Heart right ventricle (tissue), 16 donors: ENCODE measurements at regions not wholly inside any gene's neighbourhood (a gene's known extent, or its start where the extent isn't known, plus 50 kb on each side); places are given as distances from the start of the nearest gene placed in this dataset.
A peak's percentile ranks its signal among the peaks of the same experiment; 100 is the strongest.

Experiments
- ATAC-seq, 8 donors: fragments of 200-7000 bp; cut with Tn5 transposase; one replicate each; pipeline ENCODE4 v1.9.1; 2020; ENCODE audit warnings: mild to moderate bottlenecking in 8 of 8, moderate library complexity in 8 of 8, moderate number of reproducible peaks in 1 of 8
- DNase-seq, 2 donors: peaks; one replicate each; pipeline ENCODE4 v3.0.0-alpha.2; 2020
- H3K27ac ChIP-seq, 10 donors: fragments of 200-600 bp; sonication (generic) in 2 of 10; one replicate each; pipeline versions ENCODE4 v1.5.0 to v1.8.0; 2020 to 2022; ENCODE audit warnings: mild to moderate bottlenecking in 3 of 10
- H3K27me3 ChIP-seq, 7 donors: fragments of 200-600 bp; one replicate each; pipeline ENCODE4 v1.8.0; 2021 to 2022; ENCODE audit warnings: mild to moderate bottlenecking in 2 of 7
- H3K36me3 ChIP-seq, 9 donors: fragments of 200-600 bp; sonication (generic) in 1 of 9; one replicate each; pipeline versions ENCODE4 v1.5.0 to v1.8.0; 2020 to 2022; ENCODE audit warnings: mild to moderate bottlenecking in 2 of 9
- H3K4me1 ChIP-seq, 9 donors: fragments of 200-600 bp; sonication (generic) in 1 of 9; one replicate each; pipeline versions ENCODE4 v1.5.0 to v1.8.0; 2020 to 2022; ENCODE audit warnings: mild to moderate bottlenecking in 4 of 9
- H3K4me3 ChIP-seq, 10 donors: fragments of 200-600 bp; sonication (generic) in 2 of 10; one replicate each; pipeline versions ENCODE4 v1.5.0 to v1.8.0; 2020 to 2022; ENCODE audit warnings: mild to moderate bottlenecking in 7 of 10, moderate library complexity in 2 of 10
- H3K9me3 ChIP-seq, 11 donors: fragments of 200-600 bp in 10 of 11; sonication (generic) in 2 of 11; one replicate each; pipeline versions ENCODE4 v1.5.0 to v1.8.0; 2013 to 2022; ENCODE audit warnings: mild to moderate bottlenecking in 2 of 11, control low read depth in 1 of 11, moderate library complexity in 1 of 11
- WGBS, 2 donors: extraction: QIAGEN DNeasy Blood & Tissue Kit; methylation state at CpG; one replicate each; pipeline ENCODE4 v1.1.7; 2013; ENCODE audit warnings: inconsistent platforms in 1 of 2; 5-methylcytosine and 5-hydroxymethylcytosine counted together
- intact Hi-C, 10 donors: fragments of 100-400 bp; cut with DNase I; formaldehyde crosslinking; loops; one replicate each; pipeline versions ENCODE4 v1.11.1 to v1.14.2; 2022
- TF ChIP-seq, protein P1 (sequence below), 9 donors: fragments of 200-600 bp; sonication (generic) in 2 of 9; IDR thresholded peaks; one replicate each; pipeline versions ENCODE4 v1.5.0 to v1.8.0; 2021 to 2022; ENCODE audit warnings: antibody characterized with exemption in 9 of 9, mild to moderate bottlenecking in 5 of 9, moderate library complexity in 1 of 9
- donor health status: Arrhythmogenic right ventricular cardiomyopathy.
- donor health status: ischemic (EF 13 %, LVEDD 7.1; RV severe dilation, severe dysfunction).
- donor health status: healthy with polysubstance abuse.
- donor health status: DM: no; HTN: yes; CAD: no.
- donor health status: DM: no; HTN: no; CAD: no.
- donor health status: ischemic (EF 25% LVEDD 6.9; RV normal size, moderate dysfunction).
- donor health status: ischemic (EF 25% LVEDD 5.7; RV mildly dilated, moderate dysfunction).
- donor health status: healthy.
- donor health status: DM: yes; HTN: yes; CAD: no.
- donor health status: Ischemic cardiomyopathy.
- donor health status: ischemic (EF 35%, LVEDD 5.7; RV mildly dilated, moderate dysfunction).
- donor health status: nonischemic (EF 11% LVEDD 7.7; RV severe dilation, severe dysfunction).
- donor health status: DM: yes; HTN: yes; CAD: no.
- donor health status: PGD.
- donor health status: ischemic (EF 29% LVEDD 5.4; RV normal size, mild dysfunction).
- donor health status: nonischemic (EF 23%, LVEDD 6.1; RV moderate dilation, normal function).

DNA sequence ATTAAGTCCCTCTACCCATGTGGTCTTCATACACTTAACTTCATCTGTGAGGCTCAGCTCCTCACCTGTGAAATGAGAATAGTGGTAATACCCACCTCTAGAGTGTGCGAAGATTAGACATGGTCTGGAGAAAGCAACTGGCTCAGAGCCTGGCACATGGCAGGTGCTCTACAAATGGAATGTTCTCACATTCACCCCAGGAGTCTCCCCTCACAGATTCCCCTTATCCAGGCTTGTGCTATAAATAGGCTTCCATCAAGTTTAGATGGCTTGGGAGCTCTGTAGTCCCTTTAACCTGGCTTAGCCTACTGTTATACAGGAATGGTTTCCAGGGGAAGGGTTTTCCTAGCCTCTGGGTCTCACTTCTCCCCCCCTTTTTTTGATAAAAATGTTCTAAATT, 455.9 kb downstream of the RNF144A start:
- no peak for DNase-seq
- no peaks in the 10 kb centered on the region for H3K36me3 ChIP-seq
- intact Hi-C loops: no loop called here
- peaks cover 0 to 5% (median 0%) of the 10 kb centered on the region in 9 donors for H3K4me1 ChIP-seq
- H3K4me3 ChIP-seq: no peak overlapping the region
- 61 to 74% methylated on average over 1 of the region's 1 CpG for WGBS, 2 donors
- H3K27me3 ChIP-seq: no peaks in the 10 kb centered on the region
- peaks cover 0 to 11% (median 8%) of the 10 kb centered on the region in 11 donors for H3K9me3 ChIP-seq
- TF ChIP-seq, protein P1, sequence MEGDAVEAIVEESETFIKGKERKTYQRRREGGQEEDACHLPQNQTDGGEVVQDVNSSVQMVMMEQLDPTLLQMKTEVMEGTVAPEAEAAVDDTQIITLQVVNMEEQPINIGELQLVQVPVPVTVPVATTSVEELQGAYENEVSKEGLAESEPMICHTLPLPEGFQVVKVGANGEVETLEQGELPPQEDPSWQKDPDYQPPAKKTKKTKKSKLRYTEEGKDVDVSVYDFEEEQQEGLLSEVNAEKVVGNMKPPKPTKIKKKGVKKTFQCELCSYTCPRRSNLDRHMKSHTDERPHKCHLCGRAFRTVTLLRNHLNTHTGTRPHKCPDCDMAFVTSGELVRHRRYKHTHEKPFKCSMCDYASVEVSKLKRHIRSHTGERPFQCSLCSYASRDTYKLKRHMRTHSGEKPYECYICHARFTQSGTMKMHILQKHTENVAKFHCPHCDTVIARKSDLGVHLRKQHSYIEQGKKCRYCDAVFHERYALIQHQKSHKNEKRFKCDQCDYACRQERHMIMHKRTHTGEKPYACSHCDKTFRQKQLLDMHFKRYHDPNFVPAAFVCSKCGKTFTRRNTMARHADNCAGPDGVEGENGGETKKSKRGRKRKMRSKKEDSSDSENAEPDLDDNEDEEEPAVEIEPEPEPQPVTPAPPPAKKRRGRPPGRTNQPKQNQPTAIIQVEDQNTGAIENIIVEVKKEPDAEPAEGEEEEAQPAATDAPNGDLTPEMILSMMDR (IDR thresholded peaks at IDR 0.05): no peak
- no peak overlapping the region for H3K27ac ChIP-seq
- ATAC-seq: no peak

DNA sequence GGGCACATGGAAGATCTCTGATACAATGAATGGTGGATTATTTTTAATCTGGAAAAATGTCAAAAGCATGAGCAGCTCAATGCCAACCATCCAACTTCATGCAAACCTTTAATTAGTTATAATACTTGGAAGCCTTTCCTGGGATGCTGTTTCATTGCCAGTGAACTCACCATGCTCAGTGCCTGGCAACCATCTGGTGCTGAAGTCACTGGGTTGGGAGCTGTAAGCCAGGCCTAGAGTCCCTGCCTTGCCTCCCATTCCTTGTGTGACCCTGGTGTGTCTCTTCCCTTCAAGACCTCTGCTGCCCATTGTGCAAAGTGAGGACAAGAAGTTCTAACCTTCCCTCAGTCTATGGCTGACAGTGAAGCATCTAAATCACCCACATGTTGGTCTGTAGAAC, 458.7 kb downstream of the RNF144A start:
- ATAC-seq (no peak), DNase-seq (no peak)
- no peak overlapping the region for H3K27ac ChIP-seq
- no peaks in the 10 kb centered on the region for H3K36me3 ChIP-seq
- no peak overlapping the region for H3K4me3 ChIP-seq
- peaks cover 0 to 9% (median 0%) of the 10 kb centered on the region in 9 donors for H3K4me1 ChIP-seq
- no peaks in the 10 kb centered on the region for H3K9me3 ChIP-seq
- peaks cover 0 to 5% (median 0%) of the 10 kb centered on the region in 7 donors for H3K27me3 ChIP-seq
- intact Hi-C loops: no loop called here
- TF ChIP-seq, protein P1 (IDR thresholded peaks at IDR 0.05): no peak

DNA sequence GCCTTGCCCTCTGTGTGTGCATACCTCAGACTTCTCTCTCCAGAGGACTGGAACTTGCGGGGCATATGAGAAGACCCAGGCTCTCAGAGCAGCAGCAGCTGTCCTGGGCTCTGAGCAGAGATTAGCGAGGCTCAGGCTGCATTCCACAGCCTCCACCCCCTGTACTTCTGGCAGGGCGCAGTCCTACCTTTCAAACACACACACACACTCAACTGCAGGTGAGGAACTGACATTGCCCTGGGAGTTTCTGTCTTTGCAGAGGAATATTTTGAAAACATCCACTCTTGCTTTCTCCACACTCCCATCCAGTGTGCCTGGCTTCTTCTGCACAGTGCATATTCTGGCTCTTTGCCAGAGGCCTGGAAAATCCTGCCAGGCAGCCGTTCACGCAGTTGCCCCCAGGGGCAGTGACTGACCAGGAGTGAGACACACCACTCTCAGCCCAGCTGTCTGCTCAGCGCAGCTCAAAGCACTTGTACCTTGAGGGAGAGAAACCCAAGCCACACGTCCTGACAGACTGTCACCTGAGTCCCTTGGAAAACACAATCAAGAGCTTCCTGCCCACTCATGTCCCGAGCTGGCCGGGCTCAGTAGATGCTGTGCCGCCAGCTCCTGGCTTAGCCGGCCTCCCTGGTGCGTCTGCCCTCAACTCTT, 460.8 kb downstream of the RNF144A start:
- H3K4me3 ChIP-seq: no peak overlapping the region
- no peaks in the 10 kb centered on the region for H3K9me3 ChIP-seq
- no peaks in the 10 kb centered on the region for H3K36me3 ChIP-seq
- 36 to 40% methylated on average over 12 of the region's 12 CpGs for WGBS, 2 donors
- H3K27ac ChIP-seq: no peak overlapping the region
- peaks cover 0 to 9% (median 0%) of the 10 kb centered on the region in 9 donors for H3K4me1 ChIP-seq
- intact Hi-C loops: no loop called here
- ATAC-seq (peak in 5 of 8 donors; percentile 35 to 72 (median 67)), DNase-seq (peak; percentile 14)
- TF ChIP-seq, protein P1 (IDR thresholded peaks at IDR 0.05): peak in 5 of 9 donors; percentile 7 to 23 (median 15)
- peaks cover 0 to 19% (median 0%) of the 10 kb centered on the region in 7 donors for H3K27me3 ChIP-seq

DNA sequence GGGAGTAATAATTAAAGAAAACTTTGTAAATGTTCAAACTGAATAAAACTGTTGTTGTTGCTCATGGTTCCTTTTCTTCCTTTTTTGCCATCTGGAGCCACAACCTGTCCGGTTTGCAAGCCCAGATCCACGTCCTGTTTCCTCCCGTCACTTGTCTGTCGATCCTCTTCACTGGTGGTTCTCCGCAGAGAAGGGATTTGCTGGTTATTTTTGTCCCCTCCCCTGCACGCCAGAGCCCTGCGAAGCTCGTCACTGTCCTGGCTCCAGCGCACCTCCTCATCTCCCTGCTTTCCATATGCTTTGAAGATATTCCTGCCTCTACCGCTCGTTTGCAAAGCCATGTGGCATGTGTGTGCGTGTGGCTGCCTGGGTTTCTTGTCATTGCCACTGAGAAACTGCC, 461.4 kb downstream of the RNF144A start:
- TF ChIP-seq, protein P1 (IDR thresholded peaks at IDR 0.05): no peak
- 63% methylated on average over 12 of the region's 12 CpGs for WGBS, 2 donors
- ATAC-seq: no peak

More for the DNA sequence above, 461.4 kb downstream of the RNF144A start:
- intact Hi-C loops: no loop called here
- no peak overlapping the region for H3K27ac ChIP-seq
- peaks cover 0 to 19% (median 0%) of the 10 kb centered on the region in 7 donors for H3K27me3 ChIP-seq
- DNase-seq: no peak
- no peaks in the 10 kb centered on the region for H3K9me3 ChIP-seq
- H3K4me3 ChIP-seq: no peak overlapping the region
- no peaks in the 10 kb centered on the region for H3K36me3 ChIP-seq
- H3K4me1 ChIP-seq: peaks cover 0 to 9% (median 0%) of the 10 kb centered on the region in 9 donors
